GM18861 (cell line): ENCODE measurements at regions not wholly inside any gene's neighbourhood (a gene's known extent, or its start where the extent isn't known, plus 50 kb on each side); places are given as distances from the start of the nearest gene placed in this dataset.
"Not testable (repeated sequence)": the region's sequence is repeated elsewhere in the genome, so short reads cannot be mapped to it uniquely, and the experiment has no call there.

Experiments used
- ATAC-seq: cut with Tn5 transposase; IDR thresholded peaks from one replicate; pipeline ENCODE4 v1.9.1; 2021; ENCODE audit not compliant: unreplicated experiment

GRCh38 chr12:62021808-62022207, 238.4 kb upstream of the USP15 start:
- no peak for ATAC-seq

- no peak for ATAC-seq
These were observed 231.7 kb upstream of the USP15 start for GRCh38 chr12:62028536-62028935.

GRCh38 chr12:62032870-62033269, 227.3 kb upstream of the USP15 start:
- no peak for ATAC-seq

- no peak for ATAC-seq
These were observed 215.6 kb upstream of the USP15 start for GRCh38 chr12:62044450-62045135.

GRCh38 chr12:62045211-62045610, 215.0 kb upstream of the USP15 start:
- ATAC-seq: no peak

GRCh38 chr12:62050785-62051184, 209.4 kb upstream of the USP15 start:
- ATAC-seq: no peak

- no peak for ATAC-seq
These were observed 190.2 kb upstream of the USP15 start for GRCh38 chr12:62069976-62070375.

GRCh38 chr12:62073236-62073635, 187.0 kb upstream of the USP15 start:
- not testable (repeated sequence) for ATAC-seq

- peak; percentile 60 for ATAC-seq
These were observed 184.3 kb upstream of the USP15 start for GRCh38 chr12:62075870-62076269.

GRCh38 chr12:62078020-62078419, 182.2 kb upstream of the USP15 start:
- no peak for ATAC-seq

GRCh38 chr12:62082448-62082847, 177.8 kb upstream of the USP15 start:
- no peak for ATAC-seq

GRCh38 chr12:62098132-62098531, 162.1 kb upstream of the USP15 start:
- ATAC-seq: no peak

GRCh38 chr12:62103748-62104147, 156.5 kb upstream of the USP15 start:
- ATAC-seq: no peak

- no peak for ATAC-seq
These were observed 153.5 kb upstream of the USP15 start for GRCh38 chr12:62106547-62107185.

- no peak for ATAC-seq
These were observed 146.7 kb upstream of the USP15 start for GRCh38 chr12:62113366-62114011.

- ATAC-seq: no peak
These were observed 143.2 kb upstream of the USP15 start for GRCh38 chr12:62116986-62117385.

GRCh38 chr12:62123721-62124203, 136.4 kb upstream of the USP15 start:
- no peak for ATAC-seq

- ATAC-seq: no peak
These were observed 132.7 kb upstream of the USP15 start for GRCh38 chr12:62127516-62127915.

- ATAC-seq: no peak
These were observed 131.8 kb upstream of the USP15 start for GRCh38 chr12:62128175-62128975.

- no peak for ATAC-seq
These were observed 130.9 kb upstream of the USP15 start for GRCh38 chr12:62129291-62129690.

GRCh38 chr12:62130402-62130801, 129.8 kb upstream of the USP15 start:
- ATAC-seq: no peak
